A549 (cell line): ENCODE measurements at regions not wholly inside any gene's neighbourhood (a gene's known extent, or its start where the extent isn't known, plus 50 kb on each side); places are given as distances from the start of the nearest gene placed in this dataset.

ENCODE experiments used
- ATAC-seq, 2 experiments: fragments of 200-7000 bp in 1 of 2; fragments of >200 bp in 1 of 2; cut with Nextera tagmentation in 1 of 2; cut with Tn5 transposase in 1 of 2; 3 replicates each; pipeline versions ENCODE4 v1.8.0 to v1.9.1; 2018 to 2020; ENCODE audit warnings: mild to moderate bottlenecking in 1 of 2, moderate library complexity in 1 of 2
- CTCF ChIA-PET: fragments of 300-600 bp; sonication (Branson Sonifier 250); formaldehyde crosslinking; extraction: SDS; loops from one replicate; lab custom pipeline; 2021; ENCODE audit warnings: antibody characterized with exemption, inconsistent platforms; lab: Yijun Ruan, JAX
- POLR2A ChIA-PET: fragments of 350-600 bp; formaldehyde crosslinking; extraction: SDS; loops from one replicate; lab custom pipeline; 2021; ENCODE audit warnings: antibody characterized with exemption, inconsistent platforms; lab: Yijun Ruan, JAX
- DNase-seq, 2 experiments: peaks; one replicate each; pipeline versions ENCODE4 v3.0.0 to v3.0.0-alpha.2; 2011 to 2016; ENCODE audit warnings: low read depth in 1 of 2, low spot score in 1 of 2
- FAIRE-seq: peaks from 2 replicates; lab custom pipeline; 2011; peaks lifted over from hg19 to GRCh38; lab: Jason Lieb, UNC
- H3K27ac ChIP-seq, 2 experiments: fragments of >200 bp; sonication (Bioruptor Twin); formaldehyde crosslinking; 3 replicates each; pipeline ENCODE4 v1.5.1; 2016 to 2017
- H3K4me1 ChIP-seq: fragments of >200 bp; sonication (Bioruptor Twin); formaldehyde crosslinking; 3 replicates; pipeline ENCODE4 v1.6.1; 2016
- H3K4me2 ChIP-seq: fragments of >200 bp; sonication (Bioruptor Twin); formaldehyde crosslinking; 3 replicates; pipeline ENCODE4 v1.6.1; 2016
- H3K4me3 ChIP-seq: fragments of >200 bp; sonication (Bioruptor Twin); formaldehyde crosslinking; 3 replicates; pipeline ENCODE4 v1.5.1; 2016
- H3K9me3 ChIP-seq: fragments of >200 bp; sonication (Bioruptor Twin); formaldehyde crosslinking; 3 replicates; pipeline ENCODE4 v1.6.1; 2016
- BHLHE40 ChIP-seq: IDR thresholded peaks from 2 replicates; pipeline ENCODE4 v1.6.1; 2012; ENCODE audit warnings: low read depth, low read length, inconsistent platforms
- CEBPB ChIP-seq, 2 experiments: fragments of >200 bp in 1 of 2; sonication (Bioruptor Twin) in 1 of 2; formaldehyde crosslinking in 1 of 2; IDR thresholded peaks; 2 replicates each; pipeline ENCODE4 v1.6.1; 2012 to 2016
- CHD4 ChIP-seq: fragments of 200-600 bp; sonication (generic); IDR thresholded peaks from 2 replicates; pipeline ENCODE4 v1.6.1; 2016; ENCODE audit warnings: antibody characterized with exemption, mild to moderate bottlenecking, borderline replicate concordance
- EHF ChIP-seq: fragments of 250-450 bp; sonication (Bioruptor Pico); IDR thresholded peaks from 2 replicates; pipeline ENCODE4 v1.5.0; 2020; ENCODE audit warnings: mild to moderate bottlenecking
- EP300 ChIP-seq, 2 experiments: fragments of >200 bp; sonication (Bioruptor Twin); formaldehyde crosslinking; IDR thresholded peaks; 2 replicates in 1 of 2; 3 replicates in 1 of 2; pipeline ENCODE4 v1.6.1; 2016 to 2017
- FOSL2 ChIP-seq, 2 experiments: fragments of 450-650 bp in 1 of 2; fragments of >200 bp in 1 of 2; sonication (Bioruptor Twin) in 1 of 2; formaldehyde crosslinking; IDR thresholded peaks; 2 replicates each; pipeline versions ENCODE4 v1.5.0 to v1.6.1; 2016 to 2020; ENCODE audit warnings: mild to moderate bottlenecking in 1 of 2, moderate library complexity in 1 of 2
- HDAC2 ChIP-seq: fragments of 200-600 bp; sonication (generic); IDR thresholded peaks from 2 replicates; pipeline ENCODE4 v1.6.1; 2016
- HEYL ChIP-seq: fragments of 250-450 bp; sonication (Bioruptor Pico); IDR thresholded peaks from 2 replicates; pipeline ENCODE4 v1.8.0; 2021; ENCODE audit warnings: mild to moderate bottlenecking, moderate library complexity
- HOXB13 ChIP-seq: fragments of 250-450 bp; sonication (Bioruptor Pico); IDR thresholded peaks from 2 replicates; pipeline ENCODE4 v1.5.0; 2020; ENCODE audit warnings: low read depth, mild to moderate bottlenecking, moderate library complexity
- HOXB5 ChIP-seq: fragments of 250-450 bp; sonication (Bioruptor Pico); IDR thresholded peaks from 2 replicates; pipeline ENCODE4 v1.5.0; 2020; ENCODE audit warnings: mild to moderate bottlenecking, moderate library complexity
- KDM1A ChIP-seq: fragments of 200-600 bp; sonication (generic); IDR thresholded peaks from 2 replicates; pipeline ENCODE4 v1.6.1; 2016; ENCODE audit warnings: low read depth, mild to moderate bottlenecking
- NFE2L2 ChIP-seq: fragments of 150-350 bp; conservative IDR thresholded peaks from 2 replicates; pipeline ENCODE4 v1.6.1; 2014; ENCODE audit warnings: low read length
- NR3C1 ChIP-seq: fragments of >200 bp; sonication (Bioruptor Twin); formaldehyde crosslinking; IDR thresholded peaks from 3 replicates; pipeline ENCODE4 v1.6.1; 2017
- PHF8 ChIP-seq: fragments of 200-600 bp; sonication (generic); IDR thresholded peaks from 2 replicates; pipeline ENCODE4 v1.6.1; 2016; ENCODE audit warnings: low read depth, mild to moderate bottlenecking, antibody characterized with exemption, moderate library complexity, borderline replicate concordance
- RFX5 ChIP-seq: fragments of 450-650 bp; IDR thresholded peaks from 2 replicates; pipeline ENCODE4 v1.7.1; 2014; ENCODE audit warnings: antibody characterized with exemption, mild to moderate bottlenecking, moderate library complexity
- SMC3 ChIP-seq: fragments of >200 bp; sonication (Bioruptor Twin); formaldehyde crosslinking; IDR thresholded peaks from 3 replicates; pipeline ENCODE4 v1.6.1; 2018; ENCODE audit warnings: inconsistent platforms
- SREBF2 ChIP-seq: fragments of 450-650 bp; IDR thresholded peaks from 2 replicates; pipeline ENCODE4 v1.6.1; 2014; ENCODE audit warnings: mild to moderate bottlenecking, moderate library complexity
- TFCP2L1 ChIP-seq: fragments of 250-450 bp; sonication (Bioruptor Pico); IDR thresholded peaks from 2 replicates; pipeline ENCODE4 v1.5.0; 2021; ENCODE audit warnings: mild to moderate bottlenecking
- TP53 ChIP-seq: fragments of 250-450 bp; sonication (Bioruptor Pico); IDR thresholded peaks from 2 replicates; pipeline ENCODE4 v1.5.0; 2021; ENCODE audit warnings: mild to moderate bottlenecking, moderate library complexity
- ZC3H11A ChIP-seq: fragments of 450-650 bp; IDR thresholded peaks from 2 replicates; pipeline ENCODE4 v1.6.1; 2014; ENCODE audit warnings: antibody characterized with exemption, mild to moderate bottlenecking
- ZFP36 ChIP-seq: fragments of 450-650 bp; IDR thresholded peaks from 2 replicates; pipeline ENCODE4 v1.6.1; 2014; ENCODE audit warnings: borderline replicate concordance; ENCODE audit not compliant: partially characterized antibody
- ZNF302 ChIP-seq: fragments of 250-450 bp; sonication (Bioruptor Pico); IDR thresholded peaks from 2 replicates; pipeline ENCODE4 v1.9.0; 2021; ENCODE audit warnings: inconsistent platforms, mild to moderate bottlenecking, moderate library complexity
- WGBS: methylation state at CpG from one replicate; pipeline ENCODE4 v1.1.6; 2017; ENCODE audit errors: missing lambda C conversion rate; 5-methylcytosine and 5-hydroxymethylcytosine counted together
- TF ChIP-seq, protein P1 (sequence below): fragments of >200 bp; sonication (Bioruptor Twin); formaldehyde crosslinking; IDR thresholded peaks from 3 replicates; pipeline ENCODE4 v1.5.1; 2016
- TF ChIP-seq, protein P2 (sequence below): fragments of >200 bp; sonication (Bioruptor Twin); formaldehyde crosslinking; IDR thresholded peaks from 3 replicates; pipeline ENCODE4 v1.6.1; 2016
- TF ChIP-seq, protein P3 (sequence below): IDR thresholded peaks from 2 replicates; pipeline ENCODE4 v1.6.1; 2012
- TF ChIP-seq, protein P4 (sequence below): fragments of 250-450 bp; sonication (Bioruptor Pico); IDR thresholded peaks from 2 replicates; pipeline ENCODE4 v1.5.0; 2020; ENCODE audit warnings: low read depth, mild to moderate bottlenecking, moderate library complexity

DNA sequence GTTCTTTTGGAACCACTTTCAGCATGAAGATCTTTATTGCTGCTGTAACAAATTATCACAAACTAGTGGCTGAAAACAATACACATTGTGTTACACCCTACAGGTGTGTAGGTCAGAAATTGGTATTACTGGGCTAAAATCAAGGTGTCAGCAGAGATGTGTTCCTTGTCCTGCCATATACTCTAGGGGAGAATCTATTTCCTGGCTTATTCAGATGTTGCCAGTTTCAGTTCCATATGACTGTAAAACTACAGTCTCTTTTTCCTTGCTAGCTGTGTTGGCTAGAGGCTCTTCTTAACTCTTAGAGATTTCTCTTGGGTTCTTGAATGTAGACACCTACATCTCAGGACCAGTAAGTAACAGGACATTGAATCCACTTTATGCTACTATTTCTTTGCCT is 215.6 kb upstream of the PPFIA2 start:
- no peak overlapping the region for H3K4me2 ChIP-seq
- FAIRE-seq (no peak), DNase-seq (no peak), ATAC-seq (no peak)
- no peak overlapping the region for H3K27ac ChIP-seq
- ChIA-PET CTCF (no interaction called here), POLR2A (no interaction called here)
- H3K4me1 ChIP-seq: no peaks in the 10 kb centered on the region
- no peaks in the 10 kb centered on the region for H3K9me3 ChIP-seq
- TF ChIP-seq ZC3H11A (no peak), PHF8 (no peak), KDM1A (no peak), TFCP2L1 (CRISPR knock-in tag) (no peak), NFE2L2 (no peak), EHF (no peak)
- TF ChIP-seq, protein P1, sequence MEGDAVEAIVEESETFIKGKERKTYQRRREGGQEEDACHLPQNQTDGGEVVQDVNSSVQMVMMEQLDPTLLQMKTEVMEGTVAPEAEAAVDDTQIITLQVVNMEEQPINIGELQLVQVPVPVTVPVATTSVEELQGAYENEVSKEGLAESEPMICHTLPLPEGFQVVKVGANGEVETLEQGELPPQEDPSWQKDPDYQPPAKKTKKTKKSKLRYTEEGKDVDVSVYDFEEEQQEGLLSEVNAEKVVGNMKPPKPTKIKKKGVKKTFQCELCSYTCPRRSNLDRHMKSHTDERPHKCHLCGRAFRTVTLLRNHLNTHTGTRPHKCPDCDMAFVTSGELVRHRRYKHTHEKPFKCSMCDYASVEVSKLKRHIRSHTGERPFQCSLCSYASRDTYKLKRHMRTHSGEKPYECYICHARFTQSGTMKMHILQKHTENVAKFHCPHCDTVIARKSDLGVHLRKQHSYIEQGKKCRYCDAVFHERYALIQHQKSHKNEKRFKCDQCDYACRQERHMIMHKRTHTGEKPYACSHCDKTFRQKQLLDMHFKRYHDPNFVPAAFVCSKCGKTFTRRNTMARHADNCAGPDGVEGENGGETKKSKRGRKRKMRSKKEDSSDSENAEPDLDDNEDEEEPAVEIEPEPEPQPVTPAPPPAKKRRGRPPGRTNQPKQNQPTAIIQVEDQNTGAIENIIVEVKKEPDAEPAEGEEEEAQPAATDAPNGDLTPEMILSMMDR: no peak
- no peak overlapping the region for H3K4me3 ChIP-seq

DNA sequence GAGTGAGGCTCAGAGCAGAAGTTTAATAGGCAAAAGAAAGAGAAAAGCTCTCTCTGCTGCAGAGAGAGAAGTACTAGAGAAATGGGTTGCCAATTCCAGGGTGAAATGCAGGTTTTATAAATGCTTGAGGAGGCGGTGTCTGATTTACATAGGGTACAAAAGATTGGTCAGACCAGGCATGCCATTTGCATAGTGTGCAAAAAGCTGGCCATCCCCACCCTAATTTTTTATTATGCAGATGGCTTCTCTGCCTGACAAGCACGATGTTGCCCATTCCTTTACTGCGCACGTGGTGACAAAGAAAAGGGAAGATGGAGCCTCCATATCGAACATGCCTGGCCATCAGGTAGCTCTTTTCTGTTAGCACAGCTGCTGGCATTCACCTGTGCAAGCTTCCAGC is 209.3 kb upstream of the PPFIA2 start:
- ChIA-PET POLR2A (no interaction called here), CTCF (no interaction called here)
- Histone ChIP-seq H3K4me3 (no peak overlapping the region), H3K27ac (no peak overlapping the region), H3K4me1 (no peaks in the 10 kb centered on the region), H3K4me2 (no peak overlapping the region), H3K9me3 (no peaks in the 10 kb centered on the region)
- no peak for DNase-seq
- WGBS: 23% methylated on average over 5 of the region's 5 CpGs
- TF ChIP-seq SMC3: no peak
- no peak for TF ChIP-seq FOSL2 (IDR thresholded peaks at IDR 0.05)
- no peak for TF ChIP-seq FOSL2 (CRISPR knock-in tag; IDR thresholded peaks at IDR 0.05)
- FAIRE-seq: no peak
- no peak for ATAC-seq

DNA sequence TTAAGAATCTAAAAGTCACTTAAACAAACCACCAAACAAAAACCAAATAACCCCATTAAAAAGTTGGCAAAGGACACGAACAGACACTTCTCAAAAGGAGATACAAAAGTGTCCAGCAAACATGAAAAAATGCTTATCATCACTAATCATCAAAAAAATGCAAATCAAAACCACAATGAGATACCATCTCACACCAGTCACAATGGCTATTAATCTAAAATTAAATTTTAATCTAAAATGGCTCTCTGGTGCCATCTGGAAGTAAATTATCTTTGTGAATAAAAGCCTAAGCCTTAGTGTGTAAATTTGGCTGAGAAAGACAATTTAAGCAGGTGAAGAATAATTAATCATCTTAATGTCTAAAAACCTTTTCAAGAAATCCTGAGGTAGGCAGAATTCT is 204.5 kb upstream of the PPFIA2 start:
- WGBS: 5% methylated on average over 1 of the region's 1 CpG
- no peak for DNase-seq
- Histone ChIP-seq H3K4me1 (no peaks in the 10 kb centered on the region), H3K9me3 (no peaks in the 10 kb centered on the region), H3K4me2 (no peak overlapping the region)
- ATAC-seq: no peak
- ChIA-PET CTCF (no interaction called here), POLR2A (no interaction called here)
- FAIRE-seq: no peak
- TF ChIP-seq RFX5 (no peak), SREBF2 (no peak), NR3C1 (no peak), SMC3 (no peak), ZFP36 (no peak), CHD4 (no peak), HOXB5 (CRISPR knock-in tag) (no peak), EP300 (IDR thresholded peaks at IDR 0.05) (no peak), ZNF302 (CRISPR knock-in tag) (no peak), BHLHE40 (no peak), TP53 (CRISPR knock-in tag) (no peak), HOXB13 (no peak), HEYL (CRISPR knock-in tag) (no peak), CEBPB (IDR thresholded peaks at IDR 0.05) (no peak), HDAC2 (no peak)
- TF ChIP-seq, protein P2, sequence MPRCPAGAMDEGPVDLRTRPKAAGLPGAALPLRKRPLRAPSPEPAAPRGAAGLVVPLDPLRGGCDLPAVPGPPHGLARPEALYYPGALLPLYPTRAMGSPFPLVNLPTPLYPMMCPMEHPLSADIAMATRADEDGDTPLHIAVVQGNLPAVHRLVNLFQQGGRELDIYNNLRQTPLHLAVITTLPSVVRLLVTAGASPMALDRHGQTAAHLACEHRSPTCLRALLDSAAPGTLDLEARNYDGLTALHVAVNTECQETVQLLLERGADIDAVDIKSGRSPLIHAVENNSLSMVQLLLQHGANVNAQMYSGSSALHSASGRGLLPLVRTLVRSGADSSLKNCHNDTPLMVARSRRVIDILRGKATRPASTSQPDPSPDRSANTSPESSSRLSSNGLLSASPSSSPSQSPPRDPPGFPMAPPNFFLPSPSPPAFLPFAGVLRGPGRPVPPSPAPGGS: no peak
- TF ChIP-seq, protein P3, sequence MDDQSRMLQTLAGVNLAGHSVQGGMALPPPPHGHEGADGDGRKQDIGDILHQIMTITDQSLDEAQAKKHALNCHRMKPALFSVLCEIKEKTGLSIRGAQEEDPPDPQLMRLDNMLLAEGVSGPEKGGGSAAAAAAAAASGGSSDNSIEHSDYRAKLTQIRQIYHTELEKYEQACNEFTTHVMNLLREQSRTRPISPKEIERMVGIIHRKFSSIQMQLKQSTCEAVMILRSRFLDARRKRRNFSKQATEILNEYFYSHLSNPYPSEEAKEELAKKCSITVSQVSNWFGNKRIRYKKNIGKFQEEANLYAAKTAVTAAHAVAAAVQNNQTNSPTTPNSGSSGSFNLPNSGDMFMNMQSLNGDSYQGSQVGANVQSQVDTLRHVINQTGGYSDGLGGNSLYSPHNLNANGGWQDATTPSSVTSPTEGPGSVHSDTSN: no peak
- TF ChIP-seq, protein P4, sequence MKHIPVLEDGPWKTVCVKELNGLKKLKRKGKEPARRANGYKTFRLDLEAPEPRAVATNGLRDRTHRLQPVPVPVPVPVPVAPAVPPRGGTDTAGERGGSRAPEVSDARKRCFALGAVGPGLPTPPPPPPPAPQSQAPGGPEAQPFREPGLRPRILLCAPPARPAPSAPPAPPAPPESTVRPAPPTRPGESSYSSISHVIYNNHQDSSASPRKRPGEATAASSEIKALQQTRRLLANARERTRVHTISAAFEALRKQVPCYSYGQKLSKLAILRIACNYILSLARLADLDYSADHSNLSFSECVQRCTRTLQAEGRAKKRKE (CRISPR knock-in tag): no peak
- TF ChIP-seq, all 56 proteins: peak for 0
- H3K27ac ChIP-seq: no peak overlapping the region
- H3K4me3 ChIP-seq: no peak overlapping the region
